ENCODE measurements at regions not wholly inside any gene's neighbourhood (a gene's known extent, or its start where the extent isn't known, plus 50 kb on each side); places are given as distances from the start of the nearest gene placed in this dataset.

GRCh38 chr2:118457951-118458350 lies 369.7 kb downstream of the INSIG2 start:
- TF ChIP-seq CTCF (IDR thresholded peaks at IDR 0.05): no peak
- TF ChIP-seq POLR2A (IDR thresholded peaks at IDR 0.05): no peak

Data from esophagus squamous epithelium (tissue), 4 donors.